Ascending aorta (tissue), 2 donors: ENCODE measurements at regions not wholly inside any gene's neighbourhood (a gene's known extent, or its start where the extent isn't known, plus 50 kb on each side); places are given as distances from the start of the nearest gene placed in this dataset.

Experiments used
- DNase-seq, 2 donors: peaks; one replicate each; pipeline ENCODE4 v3.0.0-alpha.2; 2019; ENCODE audit warnings: low spot score in 2 of 2
- H3K27ac ChIP-seq, 2 donors: fragments of 200-600 bp; sonication (generic); one replicate each; pipeline ENCODE4 v1.5.1; 2016 to 2017; ENCODE audit warnings: mild to moderate bottlenecking in 1 of 2
- H3K27me3 ChIP-seq: fragments of 200-600 bp; sonication (generic); one replicate; pipeline ENCODE4 v1.5.1; 2017
- H3K36me3 ChIP-seq, 2 donors: fragments of 200-600 bp; sonication (generic); one replicate each; pipeline ENCODE4 v1.5.1; 2016
- H3K4me1 ChIP-seq, 2 donors: fragments of 200-600 bp; sonication (generic); one replicate each; pipeline ENCODE4 v1.5.1; 2016 to 2017; ENCODE audit warnings: mild to moderate bottlenecking in 1 of 2
- H3K4me3 ChIP-seq, 2 donors: fragments of 200-600 bp; sonication (generic); one replicate each; pipeline ENCODE4 v1.5.1; 2016 to 2017; ENCODE audit warnings: mild to moderate bottlenecking in 1 of 2
- H3K9me3 ChIP-seq, 2 donors: fragments of 200-600 bp; sonication (generic); one replicate each; pipeline ENCODE4 v1.5.1; 2016
- intact Hi-C: fragments of 100-400 bp; cut with DNase I; formaldehyde crosslinking; loops from one replicate; pipeline ENCODE4 v1.15.1; 2023
- TF ChIP-seq, protein P1 (sequence below), 3 experiments: fragments of 200-600 bp in 2 of 3; fragments of 450-650 bp in 1 of 3; sonication (generic) in 2 of 3; IDR thresholded peaks; one replicate each; pipeline ENCODE4 v1.5.1; 2016 to 2019; ENCODE audit warnings: antibody characterized with exemption in 3 of 3, mild to moderate bottlenecking in 1 of 3, moderate library complexity in 1 of 3

DNA sequence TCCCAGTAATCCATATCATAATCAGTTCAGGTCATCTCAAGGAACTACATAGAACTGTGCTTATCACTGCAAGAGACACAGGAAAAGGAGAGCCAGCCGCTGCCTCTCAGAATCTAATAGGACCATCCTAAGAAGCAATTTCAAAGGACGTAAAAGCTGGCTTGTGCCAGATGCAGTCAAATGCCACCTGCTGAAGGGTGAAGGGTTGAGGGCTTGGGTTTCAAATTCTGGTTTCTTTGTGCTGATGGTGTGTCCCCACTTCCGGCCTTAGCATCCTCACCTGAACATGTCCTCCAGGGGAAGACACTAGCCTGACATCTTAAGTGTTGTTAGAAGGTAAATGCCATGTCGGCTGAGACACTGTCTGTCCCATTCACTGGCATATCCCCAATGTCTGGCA is 477.1 kb upstream of the TSHZ3 start:
- Histone ChIP-seq H3K36me3 (no peaks in the 10 kb centered on the region), H3K4me1 (no peaks in the 10 kb centered on the region), H3K9me3 (no peaks in the 10 kb centered on the region), H3K4me3 (no peak overlapping the region), H3K27me3 (no peaks in the 10 kb centered on the region), H3K27ac (no peak overlapping the region)
- TF ChIP-seq, protein P1, sequence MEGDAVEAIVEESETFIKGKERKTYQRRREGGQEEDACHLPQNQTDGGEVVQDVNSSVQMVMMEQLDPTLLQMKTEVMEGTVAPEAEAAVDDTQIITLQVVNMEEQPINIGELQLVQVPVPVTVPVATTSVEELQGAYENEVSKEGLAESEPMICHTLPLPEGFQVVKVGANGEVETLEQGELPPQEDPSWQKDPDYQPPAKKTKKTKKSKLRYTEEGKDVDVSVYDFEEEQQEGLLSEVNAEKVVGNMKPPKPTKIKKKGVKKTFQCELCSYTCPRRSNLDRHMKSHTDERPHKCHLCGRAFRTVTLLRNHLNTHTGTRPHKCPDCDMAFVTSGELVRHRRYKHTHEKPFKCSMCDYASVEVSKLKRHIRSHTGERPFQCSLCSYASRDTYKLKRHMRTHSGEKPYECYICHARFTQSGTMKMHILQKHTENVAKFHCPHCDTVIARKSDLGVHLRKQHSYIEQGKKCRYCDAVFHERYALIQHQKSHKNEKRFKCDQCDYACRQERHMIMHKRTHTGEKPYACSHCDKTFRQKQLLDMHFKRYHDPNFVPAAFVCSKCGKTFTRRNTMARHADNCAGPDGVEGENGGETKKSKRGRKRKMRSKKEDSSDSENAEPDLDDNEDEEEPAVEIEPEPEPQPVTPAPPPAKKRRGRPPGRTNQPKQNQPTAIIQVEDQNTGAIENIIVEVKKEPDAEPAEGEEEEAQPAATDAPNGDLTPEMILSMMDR (IDR thresholded peaks at IDR 0.05) = no peak
- intact Hi-C loops = no loop called here
- DNase-seq = no peak

DNA sequence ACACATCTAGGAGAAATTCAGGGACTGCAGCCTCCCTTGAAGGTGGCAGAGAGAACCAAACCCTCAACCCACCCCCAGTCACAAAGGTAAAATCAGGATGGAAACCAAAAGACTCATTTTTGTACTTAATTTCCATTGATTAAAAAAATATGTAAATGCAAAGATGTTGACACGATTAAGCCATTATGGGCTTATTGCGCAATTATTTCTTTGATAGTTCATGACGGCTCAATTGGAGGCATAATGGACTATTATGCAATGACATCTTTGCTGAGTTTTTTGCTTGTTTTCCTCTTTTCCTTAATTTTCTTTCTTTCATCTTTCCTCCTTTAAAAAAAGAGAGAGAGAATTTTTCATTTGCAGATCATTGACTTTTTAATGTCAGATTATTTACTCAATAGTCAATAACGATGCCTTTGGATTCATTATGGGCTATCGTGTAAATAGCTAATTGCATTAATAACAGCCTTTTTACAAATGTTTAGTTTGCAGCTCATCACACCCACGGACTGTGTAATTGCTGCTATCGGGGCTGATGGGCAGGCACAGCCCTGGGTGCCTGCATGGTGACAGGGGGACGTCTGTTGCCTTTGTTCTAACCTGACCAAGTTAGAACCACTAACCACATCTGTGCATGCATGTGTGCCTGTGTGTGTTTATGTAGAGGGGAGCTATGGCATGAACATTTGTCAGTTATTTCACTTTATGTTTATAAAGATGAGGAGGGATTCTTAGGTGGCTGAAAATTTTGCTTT is 482.4 kb upstream of the TSHZ3 start:
- intact Hi-C loops = no loop called here
- Histone ChIP-seq H3K4me3 (no peak overlapping the region), H3K36me3 (no peaks in the 10 kb centered on the region), H3K9me3 (peaks cover 4 to 5% of the 10 kb centered on the region in 2 donors), H3K27me3 (no peaks in the 10 kb centered on the region), H3K4me1 (no peaks in the 10 kb centered on the region), H3K27ac (no peak overlapping the region)
- no peak for DNase-seq
- TF ChIP-seq, protein P1 (IDR thresholded peaks at IDR 0.05) = no peak

DNA sequence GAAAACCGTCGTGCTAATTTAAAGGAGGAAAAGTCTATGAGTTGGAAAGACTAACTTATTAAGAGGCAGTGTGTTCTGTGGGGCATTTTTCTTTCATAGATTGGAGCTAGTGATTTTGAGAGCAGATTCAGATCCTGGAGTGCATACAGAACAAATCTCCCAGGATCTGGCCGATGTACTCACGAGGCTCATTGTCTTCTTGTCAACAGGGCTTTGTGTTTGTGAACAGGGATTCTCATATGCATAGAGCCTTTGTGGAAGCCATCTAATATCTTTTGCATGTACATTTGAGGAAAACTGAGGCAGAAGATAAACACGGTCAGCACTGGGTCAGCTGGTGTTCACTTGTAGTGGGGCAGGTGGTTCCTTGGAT is 482.9 kb upstream of the TSHZ3 start:
- TF ChIP-seq, protein P1 (IDR thresholded peaks at IDR 0.05) = no peak
- Histone ChIP-seq H3K27ac (no peak overlapping the region), H3K9me3 (peaks cover 4 to 5% of the 10 kb centered on the region in 2 donors), H3K4me3 (no peak overlapping the region), H3K27me3 (no peaks in the 10 kb centered on the region), H3K4me1 (no peaks in the 10 kb centered on the region), H3K36me3 (no peaks in the 10 kb centered on the region)
- no peak for DNase-seq
- intact Hi-C loops = no loop called here

DNA sequence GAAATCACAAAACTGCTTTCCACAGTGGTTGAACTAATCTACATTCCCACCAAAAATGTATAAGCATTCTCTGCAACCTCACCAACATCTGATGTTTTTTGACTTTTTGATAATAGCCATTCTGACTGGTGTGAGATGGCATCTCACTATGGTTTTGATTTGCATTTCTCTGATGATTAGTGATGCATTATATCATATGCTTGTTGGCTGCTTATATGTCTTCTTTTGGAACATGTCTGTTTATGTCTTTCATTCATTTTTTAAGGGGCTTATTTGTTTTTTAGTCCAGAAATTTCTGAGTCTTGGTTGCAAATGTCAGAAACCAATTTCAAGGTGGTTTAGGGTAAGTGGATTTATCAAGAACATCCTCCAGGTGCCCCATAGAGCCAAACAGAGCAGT is 484.8 kb upstream of the TSHZ3 start:
- TF ChIP-seq, protein P1 (IDR thresholded peaks at IDR 0.05) = no peak
- Histone ChIP-seq H3K4me1 (no peaks in the 10 kb centered on the region), H3K27me3 (no peaks in the 10 kb centered on the region), H3K36me3 (no peaks in the 10 kb centered on the region), H3K27ac (no peak overlapping the region), H3K4me3 (no peak overlapping the region), H3K9me3 (peaks cover 4 to 5% of the 10 kb centered on the region in 2 donors)
- intact Hi-C loops = no loop called here
- no peak for DNase-seq

DNA sequence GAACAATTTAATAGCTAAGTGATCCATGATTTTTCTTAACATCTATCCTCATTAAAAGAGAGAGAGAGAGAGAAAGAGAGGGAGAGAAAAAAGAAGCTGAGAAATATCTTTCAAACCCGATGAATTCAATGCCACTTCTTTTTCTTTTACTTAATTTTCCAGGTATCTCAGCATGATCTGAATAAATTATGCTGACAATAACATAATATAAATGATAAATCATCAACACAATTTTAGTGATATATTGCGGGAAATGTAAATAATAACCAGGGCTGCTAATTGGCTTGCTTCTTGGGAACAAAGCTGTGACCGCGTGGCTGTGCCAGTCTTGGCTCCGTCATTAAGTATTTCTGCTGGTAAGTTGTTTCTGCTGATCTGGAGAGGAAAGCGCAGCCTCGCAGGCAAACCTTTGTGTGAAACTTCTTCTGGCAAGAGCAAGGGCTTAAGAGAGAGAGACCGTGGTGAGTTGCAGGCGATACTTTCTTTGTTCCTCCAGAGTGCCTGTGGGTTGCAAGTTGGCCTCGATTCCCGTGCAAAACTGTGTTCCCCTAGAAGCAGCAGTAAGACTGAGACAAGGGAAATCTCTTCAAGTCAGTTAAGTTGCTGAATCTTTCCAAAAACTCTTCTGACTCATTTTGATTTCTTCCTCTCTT is 489.1 kb upstream of the TSHZ3 start:
- no peaks in the 10 kb centered on the region for H3K27me3 ChIP-seq
- intact Hi-C loops = no loop called here
- H3K4me3 ChIP-seq = no peak overlapping the region
- H3K9me3 ChIP-seq = peaks cover 4 to 8% of the 10 kb centered on the region in 2 donors
- no peaks in the 10 kb centered on the region for H3K36me3 ChIP-seq
- DNase-seq = no peak
- no peaks in the 10 kb centered on the region for H3K4me1 ChIP-seq
- TF ChIP-seq, protein P1 (IDR thresholded peaks at IDR 0.05) = no peak
- no peak overlapping the region for H3K27ac ChIP-seq
